Liver (tissue), 8 donors: ENCODE measurements at regions not wholly inside any gene's neighbourhood (a gene's known extent, or its start where the extent isn't known, plus 50 kb on each side); places are given as distances from the start of the nearest gene placed in this dataset.

Source experiments
- DNase-seq: peaks from one replicate; pipeline ENCODE4 v3.0.0-alpha.2; 2017; ENCODE audit warnings: low spot score
- H3K27ac ChIP-seq, 2 donors: one replicate each; pipeline ENCODE4 v1.7.0; 2013; ENCODE audit warnings: inconsistent platforms in 2 of 2, low read length in 2 of 2, control low read depth in 1 of 2, low read depth in 1 of 2, mild to moderate bottlenecking in 1 of 2
- H3K27me3 ChIP-seq, 4 donors: one replicate each; pipeline versions ENCODE4 v1.6.1 to v1.7.0; 2013; ENCODE audit warnings: low read length in 3 of 4, inconsistent platforms in 1 of 4, mild to moderate bottlenecking in 1 of 4, moderate library complexity in 1 of 4; ENCODE audit not compliant: control insufficient read depth in 4 of 4, insufficient read depth in 4 of 4
- H3K36me3 ChIP-seq, 4 donors: one replicate each; pipeline versions ENCODE4 v1.6.1 to v1.7.0; 2013; ENCODE audit warnings: low read length in 3 of 4, mild to moderate bottlenecking in 3 of 4, low read depth in 1 of 4, moderate library complexity in 1 of 4; ENCODE audit not compliant: control insufficient read depth in 4 of 4, insufficient read depth in 3 of 4
- H3K4me1 ChIP-seq, 4 donors: one replicate each; pipeline versions ENCODE4 v1.6.1 to v1.7.0; 2013; ENCODE audit warnings: low read length in 3 of 4, mild to moderate bottlenecking in 3 of 4, moderate library complexity in 1 of 4; ENCODE audit not compliant: control insufficient read depth in 4 of 4, insufficient read depth in 4 of 4
- H3K4me3 ChIP-seq, 3 donors: one replicate each; pipeline versions ENCODE4 v1.6.1 to v1.7.0; 2013; ENCODE audit warnings: low read length in 3 of 3, control low read depth in 1 of 3, low read depth in 1 of 3, mild to moderate bottlenecking in 1 of 3
- H3K9ac ChIP-seq, 2 donors: one replicate each; pipeline ENCODE4 v1.7.0; 2013; ENCODE audit warnings: low read length in 2 of 2, mild to moderate bottlenecking in 2 of 2, moderate library complexity in 2 of 2, control low read depth in 1 of 2, low read depth in 1 of 2
- H3K9me3 ChIP-seq, 4 donors: one replicate each; pipeline versions ENCODE4 v1.6.1 to v1.7.0; 2013; ENCODE audit warnings: low read length in 3 of 4; ENCODE audit not compliant: control insufficient read depth in 4 of 4
- EGR1 ChIP-seq, 2 donors: IDR thresholded peaks; 2 replicates each; pipeline ENCODE4 v1.6.1; 2016 to 2018; ENCODE audit warnings: antibody characterized with exemption in 2 of 2, low read depth in 2 of 2
- FOXA1 ChIP-seq: IDR thresholded peaks from 2 replicates; pipeline ENCODE4 v1.6.1; 2016; ENCODE audit warnings: antibody characterized with exemption
- FOXA2 ChIP-seq: IDR thresholded peaks from 2 replicates; pipeline ENCODE4 v1.6.1; 2016; ENCODE audit warnings: antibody characterized with exemption
- GABPA ChIP-seq, 2 donors: IDR thresholded peaks in 1 of 2; conservative IDR thresholded peaks in 1 of 2; 2 replicates each; pipeline ENCODE4 v1.6.1; 2016; ENCODE audit warnings: antibody characterized with exemption in 2 of 2, mild to moderate bottlenecking in 1 of 2, moderate library complexity in 1 of 2
- HNF4G ChIP-seq: IDR thresholded peaks from 2 replicates; pipeline ENCODE4 v1.6.1; 2016; ENCODE audit warnings: antibody characterized with exemption
- JUND ChIP-seq, 2 donors: IDR thresholded peaks; 2 replicates each; pipeline ENCODE4 v1.6.1; 2016; ENCODE audit warnings: antibody characterized with exemption in 2 of 2
- MAX ChIP-seq: IDR thresholded peaks from 2 replicates; pipeline ENCODE4 v1.6.1; 2016; ENCODE audit warnings: antibody characterized with exemption
- NR2F2 ChIP-seq: IDR thresholded peaks from 2 replicates; pipeline ENCODE4 v1.6.1; 2016; ENCODE audit warnings: antibody characterized with exemption
- RAD21 ChIP-seq, 2 donors: IDR thresholded peaks; 2 replicates each; pipeline ENCODE4 v1.6.1; 2016; ENCODE audit warnings: antibody characterized with exemption in 2 of 2, mild to moderate bottlenecking in 2 of 2
- RXRA ChIP-seq, 2 donors: IDR thresholded peaks; 2 replicates each; pipeline ENCODE4 v1.6.1; 2017 to 2018; ENCODE audit warnings: antibody characterized with exemption in 2 of 2, mild to moderate bottlenecking in 1 of 2
- SP1 ChIP-seq: IDR thresholded peaks from 2 replicates; pipeline ENCODE4 v1.6.1; 2018; ENCODE audit warnings: antibody characterized with exemption, mild to moderate bottlenecking
- TAF1 ChIP-seq: conservative IDR thresholded peaks from 2 replicates; pipeline ENCODE4 v1.6.1; 2016; ENCODE audit warnings: antibody characterized with exemption, mild to moderate bottlenecking
- YY1 ChIP-seq: IDR thresholded peaks from 2 replicates; pipeline ENCODE4 v1.6.1; 2016; ENCODE audit warnings: antibody characterized with exemption, mild to moderate bottlenecking
- ZBTB33 ChIP-seq: IDR thresholded peaks from 2 replicates; pipeline ENCODE4 v1.6.1; 2016; ENCODE audit warnings: antibody characterized with exemption
- WGBS: extraction: QIAGEN DNeasy Blood & Tissue Kit; methylation state at CpG from one replicate; pipeline ENCODE4 v1.1.7; 2013; 5-methylcytosine and 5-hydroxymethylcytosine counted together
- TF ChIP-seq, protein P1 (sequence below): IDR thresholded peaks from 2 replicates; pipeline ENCODE4 v1.6.1; 2016; ENCODE audit warnings: antibody characterized with exemption, mild to moderate bottlenecking
- TF ChIP-seq, protein P2 (sequence below): fragments of 150-350 bp; IDR thresholded peaks from 2 replicates; pipeline ENCODE4 v1.5.1; 2017; ENCODE audit warnings: improper control_type of control experiment, low read depth, low read length; ENCODE audit not compliant: missing input control
- donor health status: healthy.
- donor health status: healthy.
- donor health status: healthy.
- donor health status: healthy.
- donor health status: healthy.

- Histone ChIP-seq H3K36me3 (no peaks in the 10 kb centered on the region), H3K27me3 (peaks cover 0 to 7% (median 2%) of the 10 kb centered on the region in 4 donors), H3K9me3 (peaks cover 5 to 23% (median 12%) of the 10 kb centered on the region in 4 donors), H3K4me1 (no peaks in the 10 kb centered on the region), H3K9ac (no peak overlapping the region), H3K27ac (no peak overlapping the region), H3K4me3 (no peak overlapping the region)
- 91% methylated on average over 18 of the region's 18 CpGs for WGBS
- no peak for DNase-seq
- no peak for TF ChIP-seq RXRA (IDR thresholded peaks at IDR 0.05)
- no peak for TF ChIP-seq MAX
- TF ChIP-seq, protein P1, sequence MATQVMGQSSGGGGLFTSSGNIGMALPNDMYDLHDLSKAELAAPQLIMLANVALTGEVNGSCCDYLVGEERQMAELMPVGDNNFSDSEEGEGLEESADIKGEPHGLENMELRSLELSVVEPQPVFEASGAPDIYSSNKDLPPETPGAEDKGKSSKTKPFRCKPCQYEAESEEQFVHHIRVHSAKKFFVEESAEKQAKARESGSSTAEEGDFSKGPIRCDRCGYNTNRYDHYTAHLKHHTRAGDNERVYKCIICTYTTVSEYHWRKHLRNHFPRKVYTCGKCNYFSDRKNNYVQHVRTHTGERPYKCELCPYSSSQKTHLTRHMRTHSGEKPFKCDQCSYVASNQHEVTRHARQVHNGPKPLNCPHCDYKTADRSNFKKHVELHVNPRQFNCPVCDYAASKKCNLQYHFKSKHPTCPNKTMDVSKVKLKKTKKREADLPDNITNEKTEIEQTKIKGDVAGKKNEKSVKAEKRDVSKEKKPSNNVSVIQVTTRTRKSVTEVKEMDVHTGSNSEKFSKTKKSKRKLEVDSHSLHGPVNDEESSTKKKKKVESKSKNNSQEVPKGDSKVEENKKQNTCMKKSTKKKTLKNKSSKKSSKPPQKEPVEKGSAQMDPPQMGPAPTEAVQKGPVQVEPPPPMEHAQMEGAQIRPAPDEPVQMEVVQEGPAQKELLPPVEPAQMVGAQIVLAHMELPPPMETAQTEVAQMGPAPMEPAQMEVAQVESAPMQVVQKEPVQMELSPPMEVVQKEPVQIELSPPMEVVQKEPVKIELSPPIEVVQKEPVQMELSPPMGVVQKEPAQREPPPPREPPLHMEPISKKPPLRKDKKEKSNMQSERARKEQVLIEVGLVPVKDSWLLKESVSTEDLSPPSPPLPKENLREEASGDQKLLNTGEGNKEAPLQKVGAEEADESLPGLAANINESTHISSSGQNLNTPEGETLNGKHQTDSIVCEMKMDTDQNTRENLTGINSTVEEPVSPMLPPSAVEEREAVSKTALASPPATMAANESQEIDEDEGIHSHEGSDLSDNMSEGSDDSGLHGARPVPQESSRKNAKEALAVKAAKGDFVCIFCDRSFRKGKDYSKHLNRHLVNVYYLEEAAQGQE: no peak
- no peak for TF ChIP-seq JUND (IDR thresholded peaks at IDR 0.05)
- no peak for TF ChIP-seq NR2F2
- no peak for TF ChIP-seq FOXA1
- no peak for TF ChIP-seq GABPA (IDR thresholded peaks at IDR 0.05 in 1 of 2, conservative IDR thresholded peaks at IDR 0.05 in 1 of 2)
- no peak for TF ChIP-seq ZBTB33
- TF ChIP-seq, protein P2, sequence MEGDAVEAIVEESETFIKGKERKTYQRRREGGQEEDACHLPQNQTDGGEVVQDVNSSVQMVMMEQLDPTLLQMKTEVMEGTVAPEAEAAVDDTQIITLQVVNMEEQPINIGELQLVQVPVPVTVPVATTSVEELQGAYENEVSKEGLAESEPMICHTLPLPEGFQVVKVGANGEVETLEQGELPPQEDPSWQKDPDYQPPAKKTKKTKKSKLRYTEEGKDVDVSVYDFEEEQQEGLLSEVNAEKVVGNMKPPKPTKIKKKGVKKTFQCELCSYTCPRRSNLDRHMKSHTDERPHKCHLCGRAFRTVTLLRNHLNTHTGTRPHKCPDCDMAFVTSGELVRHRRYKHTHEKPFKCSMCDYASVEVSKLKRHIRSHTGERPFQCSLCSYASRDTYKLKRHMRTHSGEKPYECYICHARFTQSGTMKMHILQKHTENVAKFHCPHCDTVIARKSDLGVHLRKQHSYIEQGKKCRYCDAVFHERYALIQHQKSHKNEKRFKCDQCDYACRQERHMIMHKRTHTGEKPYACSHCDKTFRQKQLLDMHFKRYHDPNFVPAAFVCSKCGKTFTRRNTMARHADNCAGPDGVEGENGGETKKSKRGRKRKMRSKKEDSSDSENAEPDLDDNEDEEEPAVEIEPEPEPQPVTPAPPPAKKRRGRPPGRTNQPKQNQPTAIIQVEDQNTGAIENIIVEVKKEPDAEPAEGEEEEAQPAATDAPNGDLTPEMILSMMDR: no peak
- no peak for TF ChIP-seq FOXA2
- no peak for TF ChIP-seq RAD21 (IDR thresholded peaks at IDR 0.05)
- no peak for TF ChIP-seq SP1
- TF ChIP-seq HNF4G: no peak
- TF ChIP-seq EGR1 (IDR thresholded peaks at IDR 0.05; ENCODE audit: low read depth in 2 of 2): no peak
Observed at GRCh38 chr4:1477045-1477840, 71.0 kb upstream of the NKX1-1 start.

- no peak for DNase-seq
- TF ChIP-seq, protein P1: no peak
- no peak for TF ChIP-seq RXRA (IDR thresholded peaks at IDR 0.05)
- TF ChIP-seq, protein P2: no peak
- TF ChIP-seq YY1: no peak
- no peak for TF ChIP-seq ZBTB33
- no peak for TF ChIP-seq TAF1
Observed at GRCh38 chr4:1476140-1476513, 69.9 kb upstream of the NKX1-1 start.

More at GRCh38 chr4:1476140-1476513, 69.9 kb upstream of the NKX1-1 start:
- H3K4me1 ChIP-seq: no peaks in the 10 kb centered on the region
- no peak overlapping the region for H3K27ac ChIP-seq
- WGBS: 98% methylated on average over 2 of the region's 2 CpGs
- no peaks in the 10 kb centered on the region for H3K36me3 ChIP-seq
- H3K4me3 ChIP-seq: no peak overlapping the region
- peaks cover 0 to 4% (median 2%) of the 10 kb centered on the region in 4 donors for H3K27me3 ChIP-seq
- H3K9me3 ChIP-seq: peaks cover 5 to 17% (median 12%) of the 10 kb centered on the region in 4 donors
- no peak overlapping the region for H3K9ac ChIP-seq
